ENCODE measurements at regions not wholly inside any gene's neighbourhood (a gene's known extent, or its start where the extent isn't known, plus 50 kb on each side); places are given as distances from the start of the nearest gene placed in this dataset.
A peak's percentile ranks its signal among the peaks of the same experiment; 100 is the strongest.

GRCh38 chr2:190791976-190792575, 88.5 kb upstream of the GLS start:
- ATAC-seq (no peak), DNase-seq (ENCODE audit: low spot score) (no peak)
- H3K9me3 Mint-ChIP-seq, result no peaks in the 10 kb centered on the region
- H3K4me3 Mint-ChIP-seq, result peak overlapping the region; percentile 63
- peak overlapping the region; percentile 48 to 83 for H3K27ac Mint-ChIP-seq
- no peaks in the 10 kb centered on the region for H3K27me3 Mint-ChIP-seq
- peaks cover 20 to 28% of the 10 kb centered on the region in 2 donors for H3K4me1 Mint-ChIP-seq (ENCODE audit: low read depth in 2 of 2)
- no peaks in the 10 kb centered on the region for H3K36me3 Mint-ChIP-seq

DNA sequence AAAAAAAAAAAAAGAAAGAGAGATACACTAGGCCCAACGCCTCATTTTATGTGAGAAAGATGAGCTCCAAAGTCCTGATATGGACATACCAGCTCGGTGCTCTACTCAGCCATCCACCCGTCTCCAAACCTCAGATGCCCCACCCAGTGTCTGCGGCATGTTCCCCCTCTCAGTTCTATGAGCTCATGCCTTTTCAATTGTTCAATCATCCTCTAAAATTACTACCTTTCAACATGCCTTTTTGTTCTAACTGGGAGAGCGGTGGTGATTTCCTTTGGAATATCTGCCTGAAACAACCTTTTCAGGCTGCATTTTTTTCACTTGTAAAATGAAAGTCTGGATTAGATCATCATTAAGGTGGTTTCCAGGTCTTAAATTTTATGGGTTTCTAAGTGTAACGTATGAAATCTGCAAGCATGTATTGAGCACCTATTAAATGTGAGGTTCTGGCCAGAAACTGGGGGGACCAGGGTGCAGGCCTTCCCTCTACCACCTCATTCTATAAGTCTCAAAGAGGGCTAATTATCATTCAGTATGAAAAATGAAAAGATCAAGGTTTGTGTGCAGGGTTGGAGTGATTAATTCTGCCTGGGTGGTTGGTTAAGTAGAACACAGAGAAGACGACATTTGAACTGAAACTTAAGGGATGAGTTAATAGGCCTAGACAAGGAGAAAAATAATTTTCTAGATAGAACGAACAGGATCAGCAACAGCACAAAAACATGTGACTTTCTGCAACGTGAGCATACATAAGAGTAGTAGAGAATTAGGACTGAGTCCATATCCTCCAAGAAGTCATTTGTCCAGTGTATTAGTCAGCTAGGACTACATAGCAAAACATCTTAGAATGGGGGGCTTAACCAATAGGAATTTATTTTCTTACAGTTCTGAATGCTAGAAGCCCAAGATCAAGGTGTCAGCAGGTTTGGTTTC, 87.4 kb upstream of the GLS start:
- no peak for DNase-seq (ENCODE audit: low spot score)
- H3K36me3 Mint-ChIP-seq, result no peaks in the 10 kb centered on the region
- H3K4me3 Mint-ChIP-seq, result peak overlapping the region; percentile 3
- ATAC-seq, result no peak
- H3K27me3 Mint-ChIP-seq, result no peaks in the 10 kb centered on the region
- no peaks in the 10 kb centered on the region for H3K9me3 Mint-ChIP-seq
- H3K4me1 Mint-ChIP-seq (ENCODE audit: low read depth in 2 of 2), result peaks cover 20 to 28% of the 10 kb centered on the region in 2 donors
- peak overlapping the region in 1 of 2 donors; percentile 90 for H3K27ac Mint-ChIP-seq

- H3K4me1 Mint-ChIP-seq (ENCODE audit: low read depth in 2 of 2), result peaks cover 20 to 28% of the 10 kb centered on the region in 2 donors
- ATAC-seq (peak; percentile 17 to 62), DNase-seq (ENCODE audit: low spot score) (no peak)
- no peaks in the 10 kb centered on the region for H3K27me3 Mint-ChIP-seq
- no peaks in the 10 kb centered on the region for H3K9me3 Mint-ChIP-seq
- no peaks in the 10 kb centered on the region for H3K36me3 Mint-ChIP-seq
- H3K27ac Mint-ChIP-seq, result peak overlapping the region in 1 of 2 donors; percentile 76
- H3K4me3 Mint-ChIP-seq, result no peak overlapping the region
These were observed 86.2 kb upstream of the GLS start for GRCh38 chr2:190794377-190794776.

DNA sequence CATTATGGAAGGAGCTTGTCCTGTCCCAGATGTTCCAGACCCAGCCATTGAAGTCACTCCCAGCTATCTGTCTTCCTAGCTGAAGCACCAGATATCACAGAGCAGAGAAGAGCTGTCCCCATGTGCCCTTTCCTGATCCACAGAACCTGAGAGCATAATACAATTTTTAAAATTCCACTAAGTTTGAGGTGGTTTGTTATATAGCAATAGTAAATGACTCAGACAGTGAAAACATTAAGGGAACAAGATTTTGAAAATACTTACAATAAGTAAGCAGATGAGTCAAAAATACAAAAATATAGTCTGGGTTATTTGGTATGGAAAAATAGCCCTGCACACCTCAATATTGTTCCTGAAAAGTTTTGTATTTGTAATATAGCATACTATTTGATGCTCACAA, 85.8 kb upstream of the GLS start:
- no peaks in the 10 kb centered on the region for H3K27me3 Mint-ChIP-seq
- H3K27ac Mint-ChIP-seq, result peak overlapping the region in 1 of 2 donors; percentile 76
- H3K36me3 Mint-ChIP-seq, result no peaks in the 10 kb centered on the region
- H3K4me3 Mint-ChIP-seq, result no peak overlapping the region
- peaks cover 20 to 28% of the 10 kb centered on the region in 2 donors for H3K4me1 Mint-ChIP-seq (ENCODE audit: low read depth in 2 of 2)
- H3K9me3 Mint-ChIP-seq, result no peaks in the 10 kb centered on the region
- DNase-seq (ENCODE audit: low spot score) (no peak), ATAC-seq (no peak)

DNA sequence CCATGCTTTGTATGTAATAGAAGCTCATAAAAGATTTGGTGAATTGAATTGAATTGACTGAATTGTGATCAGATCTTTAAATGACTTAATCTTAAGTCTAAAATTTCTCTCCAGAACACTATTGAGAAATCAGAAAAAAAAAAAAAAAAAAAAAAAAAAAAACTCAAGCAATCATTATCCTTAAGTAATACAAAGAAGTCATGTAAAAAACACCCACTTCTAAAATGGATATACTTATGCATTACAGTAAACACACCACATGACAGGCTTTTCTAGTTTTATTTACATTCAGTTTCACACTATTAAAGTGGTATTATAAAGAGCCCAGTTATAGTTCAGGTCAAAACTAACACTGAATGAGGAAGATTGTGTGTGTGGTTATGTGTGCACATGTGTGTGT, 84.9 kb upstream of the GLS start:
- ATAC-seq (no peak), DNase-seq (ENCODE audit: low spot score) (no peak)
- no peak overlapping the region for H3K27ac Mint-ChIP-seq
- H3K9me3 Mint-ChIP-seq, result no peaks in the 10 kb centered on the region
- no peak overlapping the region for H3K4me3 Mint-ChIP-seq
- peaks cover 20 to 28% of the 10 kb centered on the region in 2 donors for H3K4me1 Mint-ChIP-seq (ENCODE audit: low read depth in 2 of 2)
- H3K36me3 Mint-ChIP-seq, result no peaks in the 10 kb centered on the region
- no peaks in the 10 kb centered on the region for H3K27me3 Mint-ChIP-seq

GRCh38 chr2:190799999-190800398, 80.6 kb upstream of the GLS start:
- H3K27ac Mint-ChIP-seq, result no peak overlapping the region
- H3K27me3 Mint-ChIP-seq, result no peaks in the 10 kb centered on the region
- no peak for ATAC-seq
- peaks cover 0 to under 1% of the 10 kb centered on the region in 2 donors for H3K4me1 Mint-ChIP-seq (ENCODE audit: low read depth in 2 of 2)
- no peaks in the 10 kb centered on the region for H3K36me3 Mint-ChIP-seq
- no peak for DNase-seq (ENCODE audit: low spot score)
- H3K4me3 Mint-ChIP-seq, result no peak overlapping the region
- no peaks in the 10 kb centered on the region for H3K9me3 Mint-ChIP-seq

- no peak for DNase-seq (ENCODE audit: low spot score)
- Mint-ChIP-seq H3K4me1 (ENCODE audit: low read depth in 2 of 2) (no peaks in the 10 kb centered on the region), H3K4me3 (no peak overlapping the region), H3K36me3 (no peaks in the 10 kb centered on the region), H3K9me3 (no peaks in the 10 kb centered on the region), H3K27me3 (no peaks in the 10 kb centered on the region), H3K27ac (no peak overlapping the region)
- ATAC-seq, result no peak
These were observed 80.1 kb upstream of the GLS start for GRCh38 chr2:190800528-190800927.

GRCh38 chr2:190802129-190802528, 78.5 kb upstream of the GLS start:
- no peaks in the 10 kb centered on the region for H3K27me3 Mint-ChIP-seq

GRCh38 chr2:190802626-190803209, 77.9 kb upstream of the GLS start:
- DNase-seq (ENCODE audit: low spot score) (no peak), ATAC-seq (no peak)
- Mint-ChIP-seq H3K36me3 (no peaks in the 10 kb centered on the region), H3K27me3 (no peaks in the 10 kb centered on the region), H3K4me1 (ENCODE audit: low read depth in 2 of 2) (no peaks in the 10 kb centered on the region), H3K4me3 (no peak overlapping the region), H3K27ac (no peak overlapping the region), H3K9me3 (no peaks in the 10 kb centered on the region)

More at GRCh38 chr2:190802129-190802528, 78.5 kb upstream of the GLS start:
- H3K9me3 Mint-ChIP-seq, result no peaks in the 10 kb centered on the region
- no peaks in the 10 kb centered on the region for H3K36me3 Mint-ChIP-seq
- DNase-seq (ENCODE audit: low spot score) (no peak), ATAC-seq (no peak)
- no peaks in the 10 kb centered on the region for H3K4me1 Mint-ChIP-seq (ENCODE audit: low read depth in 2 of 2)
- no peak overlapping the region for H3K27ac Mint-ChIP-seq
- no peak overlapping the region for H3K4me3 Mint-ChIP-seq

- no peak overlapping the region for H3K27ac Mint-ChIP-seq
- no peaks in the 10 kb centered on the region for H3K27me3 Mint-ChIP-seq
- H3K4me3 Mint-ChIP-seq, result no peak overlapping the region
- no peaks in the 10 kb centered on the region for H3K9me3 Mint-ChIP-seq
- no peaks in the 10 kb centered on the region for H3K36me3 Mint-ChIP-seq
- ATAC-seq (no peak), DNase-seq (ENCODE audit: low spot score) (no peak)
- no peaks in the 10 kb centered on the region for H3K4me1 Mint-ChIP-seq (ENCODE audit: low read depth in 2 of 2)
These were observed 76.3 kb upstream of the GLS start for GRCh38 chr2:190804182-190804795.

- H3K27me3 Mint-ChIP-seq, result no peaks in the 10 kb centered on the region
- DNase-seq (ENCODE audit: low spot score) (no peak), ATAC-seq (no peak)
- no peaks in the 10 kb centered on the region for H3K9me3 Mint-ChIP-seq
- no peaks in the 10 kb centered on the region for H3K36me3 Mint-ChIP-seq
- no peak overlapping the region for H3K27ac Mint-ChIP-seq
- H3K4me1 Mint-ChIP-seq (ENCODE audit: low read depth in 2 of 2), result no peaks in the 10 kb centered on the region
- no peak overlapping the region for H3K4me3 Mint-ChIP-seq
These were observed 75.5 kb upstream of the GLS start for GRCh38 chr2:190805126-190805525.

GRCh38 chr2:190805843-190806242, 74.8 kb upstream of the GLS start:
- H3K36me3 Mint-ChIP-seq, result no peaks in the 10 kb centered on the region
- ATAC-seq, result no peak
- H3K4me1 Mint-ChIP-seq (ENCODE audit: low read depth in 2 of 2), result no peaks in the 10 kb centered on the region
- DNase-seq (ENCODE audit: low spot score), result no peak
- no peaks in the 10 kb centered on the region for H3K9me3 Mint-ChIP-seq
- no peak overlapping the region for H3K4me3 Mint-ChIP-seq
- no peaks in the 10 kb centered on the region for H3K27me3 Mint-ChIP-seq
- H3K27ac Mint-ChIP-seq, result no peak overlapping the region

DNA sequence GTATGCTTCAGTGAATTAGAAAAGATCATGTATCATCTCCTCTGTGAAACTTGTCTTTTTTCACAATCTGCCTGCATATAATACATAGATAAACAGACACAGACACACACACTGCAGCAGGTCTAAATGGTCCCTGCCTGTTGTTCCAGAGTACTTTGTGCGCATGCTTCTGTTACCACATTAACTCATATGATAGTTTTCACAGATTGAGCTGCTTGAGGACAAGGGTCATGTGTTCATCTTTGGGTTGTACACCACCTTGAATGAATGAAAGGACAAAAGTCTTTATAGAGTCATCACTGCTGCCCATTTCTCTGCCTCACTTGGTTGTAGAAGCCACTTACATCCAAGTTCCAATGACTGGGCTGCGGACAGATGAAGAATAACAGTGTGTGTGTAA, 72.7 kb upstream of the GLS start:
- ATAC-seq (no peak), DNase-seq (ENCODE audit: low spot score) (no peak)
- H3K27ac Mint-ChIP-seq, result no peak overlapping the region
- H3K4me1 Mint-ChIP-seq (ENCODE audit: low read depth in 2 of 2), result no peaks in the 10 kb centered on the region
- no peaks in the 10 kb centered on the region for H3K9me3 Mint-ChIP-seq
- H3K36me3 Mint-ChIP-seq, result no peaks in the 10 kb centered on the region
- H3K27me3 Mint-ChIP-seq, result peaks cover 0 to 4% of the 10 kb centered on the region in 2 donors
- no peak overlapping the region for H3K4me3 Mint-ChIP-seq

Measured in natural killer cell treated with Interleukin-12 subunit alpha and Interleukin-12 subunit beta and Interleukin-15 and Interleukin-18, amount 100 ng/mL, for 72 hours (primary cell).